Esophagus muscularis mucosa (tissue), 4 donors: ENCODE measurements at regions not wholly inside any gene's neighbourhood (a gene's known extent, or its start where the extent isn't known, plus 50 kb on each side); places are given as distances from the start of the nearest gene placed in this dataset.

ENCODE experiments used
- DNase-seq: peaks from one replicate; pipeline ENCODE4 v3.0.0-alpha.2; 2017; ENCODE audit errors: extremely low spot score
- H3K27ac ChIP-seq, 4 donors: fragments of 200-600 bp; sonication (generic); replicated peaks in 1 of 4; 1 replicate in 3 of 4; 2 replicates in 1 of 4; pipeline ENCODE4 v1.5.1; 2016 to 2019; ENCODE audit warnings: mild to moderate bottlenecking in 1 of 4
- H3K27me3 ChIP-seq, 4 donors: fragments of 200-600 bp; sonication (generic); one replicate each; pipeline versions ENCODE4 v1.5.1 to v1.6.0; 2016 to 2019
- H3K36me3 ChIP-seq, 4 donors: fragments of 200-600 bp; sonication (generic); one replicate each; pipeline ENCODE4 v1.5.1; 2016 to 2019
- H3K4me1 ChIP-seq, 4 donors: fragments of 200-600 bp; sonication (generic); one replicate each; pipeline ENCODE4 v1.5.1; 2016 to 2019
- H3K4me3 ChIP-seq, 4 donors: fragments of 200-600 bp; sonication (generic); 1 replicate in 2 of 4; 2 replicates in 2 of 4; pipeline ENCODE4 v1.5.1; 2016 to 2019; ENCODE audit warnings: mild to moderate bottlenecking in 4 of 4, moderate library complexity in 1 of 4
- H3K9me3 ChIP-seq, 4 donors: fragments of 200-600 bp; sonication (generic); 1 replicate in 3 of 4; 2 replicates in 1 of 4; pipeline ENCODE4 v1.5.1; 2016 to 2019
- EP300 ChIP-seq: sonication (generic); formaldehyde crosslinking; IDR thresholded peaks from one replicate; pipeline ENCODE4 v1.6.1; 2017; ENCODE audit warnings: antibody characterized with exemption
- POLR2A ChIP-seq: fragments of 450-650 bp; IDR thresholded peaks from one replicate; pipeline ENCODE4 v1.6.1; 2017; ENCODE audit warnings: antibody characterized with exemption, moderate library complexity, mild to moderate bottlenecking, low read depth
- POLR2AphosphoS5 ChIP-seq, 2 donors: sonication (generic); formaldehyde crosslinking; IDR thresholded peaks; one replicate each; pipeline ENCODE4 v1.6.1; 2017; ENCODE audit warnings: antibody characterized with exemption in 2 of 2
- WGBS: methylation state at CpG from one replicate; pipeline ENCODE4 v1.1.5; 2018; 5-methylcytosine and 5-hydroxymethylcytosine counted together
- intact Hi-C: fragments of 100-400 bp; cut with DNase I; formaldehyde crosslinking; loops from one replicate; pipeline ENCODE4 v1.15.1; 2023
- TF ChIP-seq, protein P1 (sequence below), 3 experiments: fragments of 200-600 bp in 2 of 3; fragments of 450-650 bp in 1 of 3; sonication (generic) in 2 of 3; IDR thresholded peaks; one replicate each; pipeline ENCODE4 v1.5.1; 2017 to 2019; ENCODE audit warnings: antibody characterized with exemption in 3 of 3, mild to moderate bottlenecking in 2 of 3, moderate library complexity in 1 of 3

DNA sequence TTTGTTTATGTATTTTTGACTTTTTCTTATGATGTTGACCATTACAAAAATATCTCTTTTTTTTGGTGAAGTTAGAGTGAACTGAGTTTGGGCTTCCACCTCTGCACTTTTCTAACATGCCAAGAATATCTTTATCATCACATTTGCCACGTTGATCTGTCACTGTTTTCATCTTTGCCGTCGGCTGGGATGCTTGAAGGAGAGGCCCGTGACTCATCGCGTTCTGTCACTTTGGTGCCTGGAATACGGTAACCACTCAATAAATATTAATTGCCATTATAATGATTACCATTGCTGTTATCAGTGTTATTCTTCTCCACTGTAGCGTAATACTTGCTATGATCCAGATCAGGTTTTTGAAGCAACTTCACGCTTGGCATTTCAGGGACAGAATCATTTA lies 350.8 kb upstream of the PFKP start:
- intact Hi-C loops = no loop called here
- DNase-seq = no peak
- Histone ChIP-seq H3K27me3 (peaks cover 0 to 15% (median 0%) of the 10 kb centered on the region in 4 donors), H3K4me1 (no peaks in the 10 kb centered on the region), H3K9me3 (no peaks in the 10 kb centered on the region), H3K27ac (no peak overlapping the region), H3K4me3 (no peak overlapping the region), H3K36me3 (no peaks in the 10 kb centered on the region)
- TF ChIP-seq EP300 (no peak), POLR2AphosphoS5 (IDR thresholded peaks at IDR 0.05) (no peak), POLR2A (no peak)
- TF ChIP-seq, protein P1, sequence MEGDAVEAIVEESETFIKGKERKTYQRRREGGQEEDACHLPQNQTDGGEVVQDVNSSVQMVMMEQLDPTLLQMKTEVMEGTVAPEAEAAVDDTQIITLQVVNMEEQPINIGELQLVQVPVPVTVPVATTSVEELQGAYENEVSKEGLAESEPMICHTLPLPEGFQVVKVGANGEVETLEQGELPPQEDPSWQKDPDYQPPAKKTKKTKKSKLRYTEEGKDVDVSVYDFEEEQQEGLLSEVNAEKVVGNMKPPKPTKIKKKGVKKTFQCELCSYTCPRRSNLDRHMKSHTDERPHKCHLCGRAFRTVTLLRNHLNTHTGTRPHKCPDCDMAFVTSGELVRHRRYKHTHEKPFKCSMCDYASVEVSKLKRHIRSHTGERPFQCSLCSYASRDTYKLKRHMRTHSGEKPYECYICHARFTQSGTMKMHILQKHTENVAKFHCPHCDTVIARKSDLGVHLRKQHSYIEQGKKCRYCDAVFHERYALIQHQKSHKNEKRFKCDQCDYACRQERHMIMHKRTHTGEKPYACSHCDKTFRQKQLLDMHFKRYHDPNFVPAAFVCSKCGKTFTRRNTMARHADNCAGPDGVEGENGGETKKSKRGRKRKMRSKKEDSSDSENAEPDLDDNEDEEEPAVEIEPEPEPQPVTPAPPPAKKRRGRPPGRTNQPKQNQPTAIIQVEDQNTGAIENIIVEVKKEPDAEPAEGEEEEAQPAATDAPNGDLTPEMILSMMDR (IDR thresholded peaks at IDR 0.05) = no peak
- WGBS = 85% methylated on average over 9 of the region's 9 CpGs

- intact Hi-C loops = no loop called here
- no peaks in the 10 kb centered on the region for H3K4me1 ChIP-seq
- no peaks in the 10 kb centered on the region for H3K36me3 ChIP-seq
- no peak for TF ChIP-seq EP300
- TF ChIP-seq POLR2AphosphoS5 (IDR thresholded peaks at IDR 0.05) = no peak
- TF ChIP-seq POLR2A = no peak
- TF ChIP-seq, protein P1 (IDR thresholded peaks at IDR 0.05) = no peak
- peaks cover 0 to 7% (median 0%) of the 10 kb centered on the region in 4 donors for H3K9me3 ChIP-seq
- H3K4me3 ChIP-seq = no peak overlapping the region
- no peak for DNase-seq
- H3K27me3 ChIP-seq = peaks cover 0 to 15% (median 0%) of the 10 kb centered on the region in 4 donors
- H3K27ac ChIP-seq = no peak overlapping the region
- 74% methylated on average over 2 of the region's 2 CpGs for WGBS
Measured at GRCh38 chr10:2714597-2714996, 352.8 kb upstream of the PFKP start.

DNA sequence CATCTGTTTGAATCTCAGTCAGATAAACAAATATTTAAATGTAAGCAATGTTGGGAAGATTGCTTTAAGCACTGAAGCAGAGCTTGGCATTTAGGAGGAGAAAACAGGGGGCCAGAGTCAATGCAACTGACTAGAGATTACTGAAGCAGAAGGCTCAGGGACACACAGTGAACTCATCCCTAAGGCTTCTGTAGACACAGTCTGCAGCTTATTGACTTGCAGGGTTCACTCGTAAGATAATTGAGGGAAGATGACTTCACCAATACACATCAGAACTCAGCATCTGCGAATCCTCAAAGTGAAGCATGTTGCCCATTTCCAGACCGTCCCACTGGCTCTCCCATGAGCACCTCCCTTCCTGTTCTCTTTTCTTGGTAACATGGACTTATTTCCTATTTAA lies 363.4 kb upstream of the PFKP start:
- 45% methylated on average over 3 of the region's 3 CpGs for WGBS
- Histone ChIP-seq H3K27ac (no peak overlapping the region), H3K9me3 (peaks cover 0 to 9% (median 3%) of the 10 kb centered on the region in 4 donors), H3K4me3 (no peak overlapping the region), H3K27me3 (no peaks in the 10 kb centered on the region), H3K36me3 (no peaks in the 10 kb centered on the region), H3K4me1 (no peaks in the 10 kb centered on the region)
- no peak for TF ChIP-seq POLR2A
- no peak for TF ChIP-seq EP300
- no peak for TF ChIP-seq POLR2AphosphoS5 (IDR thresholded peaks at IDR 0.05)
- TF ChIP-seq, protein P1 (IDR thresholded peaks at IDR 0.05) = no peak
- intact Hi-C loops = no loop called here
- DNase-seq = no peak

DNA sequence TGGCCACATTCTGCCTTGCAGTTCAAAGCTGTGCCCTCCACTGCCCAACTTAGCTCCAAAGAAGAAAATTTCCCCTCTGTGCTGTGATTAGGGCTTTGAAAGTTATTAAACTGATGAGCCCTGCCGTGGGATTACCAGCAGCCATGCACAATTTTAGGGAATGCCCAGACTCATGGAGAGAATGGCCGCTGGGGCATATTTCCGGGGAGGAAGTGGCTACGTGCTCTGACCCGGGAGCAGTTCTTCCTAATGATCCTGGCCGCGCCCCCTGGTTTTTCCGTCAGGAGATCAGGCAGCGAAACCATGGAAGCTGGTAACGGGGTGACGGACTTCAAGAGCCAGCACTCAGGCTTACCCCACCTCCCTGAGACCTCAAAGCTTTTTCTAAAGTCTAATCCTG lies 365.5 kb upstream of the PFKP start:
- no peaks in the 10 kb centered on the region for H3K9me3 ChIP-seq
- no peaks in the 10 kb centered on the region for H3K36me3 ChIP-seq
- intact Hi-C loops = no loop called here
- DNase-seq = no peak
- no peak for TF ChIP-seq POLR2AphosphoS5 (IDR thresholded peaks at IDR 0.05)
- TF ChIP-seq POLR2A = no peak
- TF ChIP-seq, protein P1 (IDR thresholded peaks at IDR 0.05) = no peak
- no peak for TF ChIP-seq EP300
- no peaks in the 10 kb centered on the region for H3K27me3 ChIP-seq
- H3K4me1 ChIP-seq = no peaks in the 10 kb centered on the region
- H3K27ac ChIP-seq = no peak overlapping the region
- H3K4me3 ChIP-seq = no peak overlapping the region
- WGBS = 87% methylated on average over 11 of the region's 11 CpGs

- H3K9me3 ChIP-seq = no peaks in the 10 kb centered on the region
- 72% methylated on average over 5 of the region's 6 CpGs for whole genome bisulfite sequencing
- intact Hi-C loops = no loop called here
- DNase-seq = no peak
- no peaks in the 10 kb centered on the region for H3K36me3 ChIP-seq
- no peaks in the 10 kb centered on the region for H3K27me3 ChIP-seq
- H3K4me3 ChIP-seq = no peak overlapping the region
- TF ChIP-seq, protein P1 (IDR thresholded peaks at IDR 0.05) = no peak
- TF ChIP-seq POLR2AphosphoS5 (IDR thresholded peaks at IDR 0.05) (no peak), EP300 (no peak), POLR2A (no peak)
- no peaks in the 10 kb centered on the region for H3K4me1 ChIP-seq
- H3K27ac ChIP-seq = no peak overlapping the region
Measured at GRCh38 chr10:2700626-2701305, 366.6 kb upstream of the PFKP start.
